KOPT-K1 (cell line): ENCODE measurements at regions not wholly inside any gene's neighbourhood (a gene's known extent, or its start where the extent isn't known, plus 50 kb on each side); places are given as distances from the start of the nearest gene placed in this dataset.
A peak's percentile ranks its signal among the peaks of the same experiment; 100 is the strongest.

ENCODE experiments used
- H3K27ac ChIP-seq: fragments of 200-600 bp; sonication (generic); 2 replicates; pipeline ENCODE4 v1.5.1; 2016; ENCODE audit warnings: antibody characterized with exemption, mild to moderate bottlenecking, low read depth, low read length; ENCODE audit not compliant: poor library complexity, severe bottlenecking
- H3K36me3 ChIP-seq: fragments of 200-600 bp; sonication (generic); 2 replicates; pipeline ENCODE4 v1.5.1; 2017; ENCODE audit warnings: antibody characterized with exemption, mild to moderate bottlenecking, low read length, moderate library complexity; ENCODE audit not compliant: insufficient read depth
- H3K9me3 ChIP-seq: fragments of 200-600 bp; sonication (generic); 2 replicates; pipeline ENCODE4 v1.5.1; 2017; ENCODE audit warnings: antibody characterized with exemption, low read length, mild to moderate bottlenecking; ENCODE audit not compliant: insufficient read depth, poor library complexity, severe bottlenecking

- no peaks in the 10 kb centered on the region for H3K36me3 ChIP-seq
- peak overlapping the region; percentile 94 for H3K27ac ChIP-seq
- H3K9me3 ChIP-seq: peaks cover under 1% of the 10 kb centered on the region
Observed at GRCh38 chr4:81650606-81651242, 179.0 kb upstream of the RASGEF1B start.

DNA sequence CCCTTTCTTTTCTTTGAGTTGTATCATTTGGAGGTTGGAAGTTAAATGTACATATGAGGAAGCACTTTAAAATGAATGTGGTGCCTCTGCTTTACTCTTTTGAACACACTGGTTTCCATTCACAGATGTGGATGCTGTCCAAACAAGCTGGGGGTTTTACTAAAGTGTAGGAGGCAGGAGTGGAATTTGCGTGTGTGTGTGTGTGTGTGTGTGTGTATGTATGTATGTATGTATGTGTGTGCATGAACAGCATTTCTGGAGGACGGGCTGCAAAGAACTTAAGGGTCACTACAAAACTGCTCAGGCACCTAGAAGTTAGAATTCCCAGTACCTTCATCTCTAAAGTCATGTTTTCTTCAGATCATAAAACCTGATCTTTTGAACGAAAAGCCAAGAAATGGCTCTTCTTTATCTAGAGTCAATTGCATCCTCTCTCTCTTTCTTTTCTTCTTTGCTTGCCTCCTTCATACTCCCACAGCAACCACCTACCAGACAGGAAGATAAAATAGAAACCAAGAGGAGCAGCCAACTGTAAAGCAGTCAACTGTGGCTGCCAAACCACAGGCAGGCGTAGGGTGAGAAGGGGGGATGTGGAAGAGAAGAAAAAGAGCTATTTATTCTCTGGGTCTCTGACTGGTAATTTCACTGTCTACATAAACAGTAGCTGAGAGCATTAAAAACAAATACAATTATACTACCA, 177.0 kb upstream of the RASGEF1B start:
- Histone ChIP-seq H3K36me3 (no peaks in the 10 kb centered on the region), H3K9me3 (peaks cover 20% of the 10 kb centered on the region), H3K27ac (peak overlapping the region; percentile 94)

- Histone ChIP-seq H3K27ac (peak overlapping the region; percentile 94), H3K36me3 (no peaks in the 10 kb centered on the region), H3K9me3 (peaks cover 20% of the 10 kb centered on the region)
Observed at GRCh38 chr4:81647388-81647787, 175.7 kb upstream of the RASGEF1B start.

DNA sequence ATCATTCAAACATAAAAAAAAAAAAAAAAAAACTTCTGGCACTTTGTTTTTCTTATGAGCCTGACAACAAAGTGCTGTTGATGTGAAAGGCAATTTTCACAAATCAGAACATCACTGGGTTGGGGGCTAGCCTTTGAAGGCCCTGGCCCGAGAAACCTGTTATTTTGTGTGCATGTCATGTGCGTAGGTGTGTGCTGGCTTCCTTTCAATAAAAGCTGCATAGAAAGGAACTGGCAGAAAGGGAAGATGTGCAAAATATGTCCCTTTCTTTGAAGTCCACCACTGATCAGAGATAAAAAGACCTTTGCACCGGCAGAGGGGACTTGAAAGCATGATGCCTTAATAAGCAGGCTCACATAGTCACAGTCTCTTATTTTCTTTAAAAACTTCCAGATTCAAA, 170.8 kb upstream of the RASGEF1B start:
- H3K36me3 ChIP-seq: no peaks in the 10 kb centered on the region
- peaks cover 20% of the 10 kb centered on the region for H3K9me3 ChIP-seq
- no peak overlapping the region for H3K27ac ChIP-seq

- H3K27ac ChIP-seq: no peak overlapping the region
- peaks cover 5% of the 10 kb centered on the region for H3K9me3 ChIP-seq
- H3K36me3 ChIP-seq: no peaks in the 10 kb centered on the region
Observed at GRCh38 chr4:81639248-81639647, 167.5 kb upstream of the RASGEF1B start.

- Histone ChIP-seq H3K36me3 (no peaks in the 10 kb centered on the region), H3K27ac (no peak overlapping the region)
Observed at GRCh38 chr4:81638698-81639097, 167.0 kb upstream of the RASGEF1B start.

DNA sequence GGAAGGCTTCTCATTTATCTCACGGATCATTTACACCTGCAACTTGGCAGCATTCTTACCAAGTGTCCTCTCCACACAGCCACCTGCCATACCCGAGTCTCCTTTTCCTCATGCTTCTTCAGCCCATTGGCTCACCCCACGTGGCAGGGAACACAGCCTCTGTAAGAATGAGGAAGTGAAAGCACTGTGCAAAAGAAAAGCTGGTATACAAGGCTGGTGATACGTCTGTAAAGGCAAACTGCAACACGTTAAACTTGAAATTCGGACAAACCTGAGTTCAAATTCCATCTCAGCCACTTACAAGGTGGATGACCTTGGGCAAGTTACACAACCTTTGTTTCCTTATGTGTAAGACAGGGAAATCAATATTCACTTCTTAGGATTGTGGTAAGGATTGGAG, 164.0 kb upstream of the RASGEF1B start:
- Histone ChIP-seq H3K36me3 (no peaks in the 10 kb centered on the region), H3K27ac (no peak overlapping the region), H3K9me3 (no peaks in the 10 kb centered on the region)

More at GRCh38 chr4:81638698-81639097, 167.0 kb upstream of the RASGEF1B start:
- no peaks in the 10 kb centered on the region for H3K9me3 ChIP-seq

DNA sequence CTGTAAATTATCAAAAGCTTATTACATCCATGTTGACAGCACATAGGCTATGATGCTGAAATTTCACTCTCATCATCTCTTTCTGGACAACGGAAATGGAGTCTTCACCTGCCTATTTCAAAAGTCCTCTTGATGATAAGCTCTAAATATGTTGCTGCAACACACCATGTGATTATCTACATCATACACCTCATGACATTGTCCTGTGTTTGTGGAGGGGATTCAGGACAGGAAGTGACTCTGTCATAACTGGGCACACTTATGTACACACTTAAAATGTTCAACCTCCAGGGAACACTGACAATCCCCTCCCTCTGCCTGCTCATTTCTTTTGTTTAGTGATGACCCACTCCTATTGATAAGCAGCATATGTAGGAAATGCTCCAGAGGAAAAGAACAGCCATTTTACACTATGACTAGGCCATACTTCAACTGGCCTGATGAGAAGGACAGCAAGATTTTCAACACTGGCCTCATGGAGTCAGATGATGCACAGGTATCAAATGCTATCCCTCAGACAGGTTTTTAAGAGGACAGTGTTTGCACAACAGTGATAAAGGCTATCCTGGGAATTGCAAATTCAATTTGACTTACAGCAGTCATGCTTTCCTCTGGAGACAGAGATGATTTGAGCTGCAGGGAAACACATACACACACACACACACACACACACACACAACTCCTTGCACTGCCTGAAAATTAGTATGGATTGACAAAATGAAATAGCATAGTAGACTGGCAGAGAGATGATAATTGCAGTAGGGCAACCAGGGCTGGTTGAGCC, 163.3 kb upstream of the RASGEF1B start:
- Histone ChIP-seq H3K9me3 (no peaks in the 10 kb centered on the region), H3K27ac (no peak overlapping the region), H3K36me3 (no peaks in the 10 kb centered on the region)

DNA sequence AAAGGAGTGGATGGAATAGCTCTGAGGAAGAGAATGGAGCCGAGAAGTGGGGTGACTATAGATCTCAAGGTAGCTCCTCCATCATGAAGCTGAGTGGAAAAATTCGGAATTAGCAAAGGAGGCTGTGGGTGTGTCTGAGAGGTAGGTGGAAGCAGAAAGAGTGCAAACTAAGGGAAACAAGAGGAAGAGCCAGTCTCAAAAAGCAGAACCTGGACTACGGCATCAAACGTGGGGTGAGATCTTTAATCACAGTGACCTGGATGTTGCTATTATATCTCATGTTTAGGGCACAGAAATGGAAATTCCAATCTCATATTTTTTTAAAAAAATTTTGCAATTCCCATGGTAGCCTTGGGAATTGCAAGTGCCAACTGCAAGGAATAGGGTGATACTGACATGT, 162.5 kb upstream of the RASGEF1B start:
- Histone ChIP-seq H3K9me3 (no peaks in the 10 kb centered on the region), H3K27ac (no peak overlapping the region), H3K36me3 (no peaks in the 10 kb centered on the region)

DNA sequence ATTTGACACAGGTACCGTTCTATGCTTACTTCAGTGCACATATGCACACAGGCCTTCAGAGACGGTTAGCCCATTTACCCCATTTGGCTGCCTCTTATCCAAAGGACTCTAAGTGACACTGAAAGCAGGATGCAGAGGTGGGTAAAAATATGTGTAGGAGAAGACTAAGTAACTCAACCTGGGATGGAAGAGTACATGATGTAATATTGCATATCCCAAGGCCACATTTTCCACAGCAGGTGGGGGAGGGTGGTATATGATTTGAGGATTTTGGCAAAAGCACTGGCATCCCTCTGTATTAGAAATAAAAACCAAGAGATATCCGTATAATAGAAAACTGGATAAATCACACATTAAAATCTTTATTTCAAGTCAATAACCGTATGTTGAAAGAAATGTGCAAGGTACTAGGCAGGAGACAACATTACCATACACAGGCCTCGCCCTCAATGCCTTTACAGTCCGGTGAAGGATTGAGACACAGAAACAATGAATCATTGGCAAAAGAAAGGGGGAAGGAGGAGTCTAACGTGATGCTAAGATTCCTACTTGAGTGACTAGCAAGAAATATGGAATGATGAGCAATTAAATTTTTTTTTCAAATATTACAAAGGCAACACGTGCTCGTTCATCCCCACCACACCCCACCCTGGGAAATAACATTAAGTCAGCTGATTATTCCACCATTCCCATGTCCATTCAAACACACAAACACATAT, 161.0 kb upstream of the RASGEF1B start:
- Histone ChIP-seq H3K27ac (no peak overlapping the region), H3K9me3 (no peaks in the 10 kb centered on the region), H3K36me3 (no peaks in the 10 kb centered on the region)

- Histone ChIP-seq H3K27ac (no peak overlapping the region), H3K9me3 (no peaks in the 10 kb centered on the region), H3K36me3 (no peaks in the 10 kb centered on the region)
Observed at GRCh38 chr4:81631958-81632441, 160.3 kb upstream of the RASGEF1B start.

GRCh38 chr4:81629366-81629765, 157.7 kb upstream of the RASGEF1B start:
- H3K27ac ChIP-seq: no peak overlapping the region
- H3K36me3 ChIP-seq: no peaks in the 10 kb centered on the region
- no peaks in the 10 kb centered on the region for H3K9me3 ChIP-seq

- H3K36me3 ChIP-seq: no peaks in the 10 kb centered on the region
- H3K9me3 ChIP-seq: no peaks in the 10 kb centered on the region
- no peak overlapping the region for H3K27ac ChIP-seq
Observed at GRCh38 chr4:81628489-81628888, 156.8 kb upstream of the RASGEF1B start.

GRCh38 chr4:81627590-81627989, 155.9 kb upstream of the RASGEF1B start:
- Histone ChIP-seq H3K27ac (no peak overlapping the region), H3K36me3 (no peaks in the 10 kb centered on the region), H3K9me3 (no peaks in the 10 kb centered on the region)

DNA sequence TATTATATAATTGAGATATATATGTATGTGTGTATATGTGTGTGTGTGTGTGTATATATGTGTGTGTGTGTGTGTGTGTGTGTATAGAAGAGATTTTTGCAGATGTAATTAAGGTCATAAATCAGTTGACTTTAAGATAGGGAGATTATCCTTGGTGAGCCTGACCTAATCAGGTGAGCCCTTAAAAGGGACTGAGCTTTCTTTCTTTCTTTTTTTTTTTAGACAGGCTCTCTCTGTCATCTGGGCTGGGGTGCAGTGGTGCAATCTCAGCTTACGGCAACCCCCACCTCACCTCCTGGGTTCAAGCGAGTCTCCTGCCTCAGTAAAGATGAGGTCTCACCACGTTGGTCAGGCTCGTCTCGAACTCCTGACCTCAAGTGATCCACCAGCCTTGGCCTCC, 155.1 kb upstream of the RASGEF1B start:
- no peaks in the 10 kb centered on the region for H3K36me3 ChIP-seq
- no peaks in the 10 kb centered on the region for H3K9me3 ChIP-seq
- no peak overlapping the region for H3K27ac ChIP-seq
